GM11168 (cell line): ENCODE measurements at regions not wholly inside any gene's neighbourhood (a gene's known extent, or its start where the extent isn't known, plus 50 kb on each side); places are given as distances from the start of the nearest gene placed in this dataset.

ENCODE experiments used
- in situ Hi-C: fragments of 300-500 bp; cut with MboI; formaldehyde crosslinking; loops from one replicate; pipeline ENCODE4 v1.12.0; 2022; ENCODE audit warnings: low sequenced_read_pairs; ENCODE audit not compliant: unreplicated experiment

DNA sequence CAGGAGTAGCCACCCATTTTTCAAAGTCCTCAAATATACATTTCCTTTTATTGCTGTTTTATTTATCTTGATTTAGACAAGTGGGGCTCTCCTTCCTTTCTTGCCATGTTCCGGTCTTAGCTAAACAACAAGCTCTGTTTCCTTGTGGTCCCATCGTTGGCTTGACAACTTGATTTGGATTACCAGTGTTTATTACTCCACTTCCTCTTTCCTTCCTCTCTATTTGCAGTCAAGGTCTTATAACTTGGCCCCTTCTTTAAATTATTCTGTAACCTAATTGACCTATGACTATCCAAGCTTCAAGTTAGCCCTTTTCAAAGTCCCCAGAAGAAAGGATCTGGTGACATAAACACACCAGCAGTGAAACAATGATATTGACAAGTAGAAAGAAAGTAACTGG is 130.6 kb upstream of the STT3B start:
- in situ Hi-C loops: no loop called here

DNA sequence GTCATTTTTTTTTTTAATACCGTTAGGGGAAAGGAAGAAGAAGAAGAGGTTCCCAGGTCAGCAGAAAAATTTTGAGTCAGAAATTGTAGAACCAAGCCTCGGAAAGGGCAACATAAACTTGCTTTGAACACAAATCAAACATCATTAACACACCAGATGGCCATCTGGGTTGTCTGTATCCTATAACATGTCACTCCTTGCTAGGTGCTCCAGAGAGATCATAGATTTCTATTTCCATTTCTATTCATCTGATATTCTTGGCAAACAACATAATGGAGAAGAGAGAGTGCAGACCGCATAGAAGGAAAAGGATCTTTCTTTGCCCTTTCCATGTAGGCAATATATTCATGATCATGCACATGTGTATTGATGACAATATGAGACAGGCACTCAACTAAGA is 129.5 kb upstream of the STT3B start:
- in situ Hi-C loops: no loop called here

DNA sequence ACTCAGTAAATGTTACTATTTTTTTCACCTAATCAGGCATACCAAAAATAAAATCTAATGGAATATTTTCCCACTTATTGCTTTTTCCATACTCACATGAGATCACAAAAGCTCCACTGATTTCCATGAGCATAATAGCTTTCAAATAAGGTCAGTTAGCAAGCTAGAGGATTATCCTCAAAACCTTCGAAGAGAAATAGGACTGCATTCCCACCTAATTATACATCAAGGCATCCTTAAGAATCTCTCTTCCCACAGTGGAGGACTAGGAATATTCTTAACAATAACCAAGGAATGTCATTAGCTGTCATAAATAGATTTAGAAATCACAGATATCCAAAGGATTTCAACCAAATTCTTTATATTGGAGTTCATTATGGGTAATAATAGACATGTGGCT is 127.9 kb upstream of the STT3B start:
- in situ Hi-C loops: no loop called here

DNA sequence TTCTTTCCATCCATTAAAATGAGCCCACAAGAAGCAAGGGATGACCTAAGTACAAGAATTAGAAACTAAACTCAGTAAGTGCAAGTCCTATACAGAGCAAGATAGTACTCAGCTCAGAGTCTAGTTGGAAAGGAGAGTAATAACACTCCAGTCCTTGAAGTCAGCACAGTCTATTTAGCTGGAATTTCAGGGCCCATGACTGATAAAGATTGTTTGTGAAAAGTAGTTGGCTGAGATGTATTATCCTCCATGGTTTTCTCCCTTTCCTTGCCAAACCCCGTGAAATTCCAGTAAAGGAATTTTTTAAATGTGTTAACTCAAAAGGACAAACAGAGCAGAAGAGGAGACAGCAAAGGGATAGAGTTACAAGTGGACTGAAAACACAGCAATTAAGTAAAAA is 127.2 kb upstream of the STT3B start:
- in situ Hi-C loops: no loop called here

DNA sequence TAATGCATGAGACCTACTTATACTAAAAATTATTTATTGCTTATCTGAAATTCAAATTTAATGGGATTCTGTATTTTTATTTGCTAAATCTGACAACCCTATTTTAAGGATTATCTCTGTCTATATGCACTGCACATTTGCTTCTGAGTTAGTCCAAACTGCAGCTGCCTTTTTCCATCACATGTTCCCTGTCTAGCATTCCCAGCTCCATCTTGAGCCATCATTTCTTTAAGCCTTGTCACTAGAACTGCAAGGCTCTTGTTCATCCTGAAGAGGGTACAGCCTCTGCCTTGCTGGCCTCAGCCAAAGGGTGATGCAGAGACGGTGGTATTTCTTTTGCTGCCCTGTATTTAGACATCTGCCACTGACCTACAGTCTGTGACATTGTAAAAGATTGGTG is 125.8 kb upstream of the STT3B start:
- in situ Hi-C loops: no loop called here

DNA sequence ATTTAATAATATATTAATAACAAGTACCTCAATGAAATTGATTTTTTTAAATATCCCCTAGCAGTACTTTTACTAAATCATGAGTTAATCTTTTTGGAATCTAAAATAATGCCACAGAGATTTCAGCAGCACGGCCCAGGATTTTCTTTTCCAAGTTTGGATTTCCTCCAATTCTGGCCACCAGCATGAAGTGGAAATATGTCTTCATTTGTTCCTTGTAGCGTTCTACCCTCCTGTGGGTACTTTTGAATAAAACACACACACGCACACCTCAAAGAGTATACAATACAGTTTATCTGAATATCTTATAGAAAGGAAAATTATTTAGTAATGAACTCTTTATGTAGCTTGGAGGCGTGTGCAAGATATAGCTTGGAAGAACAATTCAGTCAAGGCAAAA is 125.1 kb upstream of the STT3B start:
- in situ Hi-C loops: no loop called here

DNA sequence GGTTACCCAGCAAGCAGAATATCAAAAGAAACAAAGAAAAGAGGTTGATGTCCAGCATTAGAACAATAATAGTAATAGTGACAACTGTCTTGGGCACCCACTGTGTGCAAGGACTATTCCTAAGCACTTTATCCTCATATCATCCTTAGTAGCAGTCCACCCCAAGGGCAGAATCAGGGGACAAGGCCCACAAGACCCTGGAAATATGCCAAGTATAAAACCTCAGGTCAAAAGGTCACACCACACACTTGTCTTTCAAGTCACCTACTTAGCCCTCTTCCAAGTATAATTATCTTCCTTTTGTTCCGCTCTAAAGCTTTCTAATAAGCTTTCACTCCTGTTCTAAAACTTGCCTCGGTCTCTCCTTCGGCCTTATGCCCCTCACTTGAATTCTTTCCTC is 124.0 kb upstream of the STT3B start:
- in situ Hi-C loops: no loop called here

DNA sequence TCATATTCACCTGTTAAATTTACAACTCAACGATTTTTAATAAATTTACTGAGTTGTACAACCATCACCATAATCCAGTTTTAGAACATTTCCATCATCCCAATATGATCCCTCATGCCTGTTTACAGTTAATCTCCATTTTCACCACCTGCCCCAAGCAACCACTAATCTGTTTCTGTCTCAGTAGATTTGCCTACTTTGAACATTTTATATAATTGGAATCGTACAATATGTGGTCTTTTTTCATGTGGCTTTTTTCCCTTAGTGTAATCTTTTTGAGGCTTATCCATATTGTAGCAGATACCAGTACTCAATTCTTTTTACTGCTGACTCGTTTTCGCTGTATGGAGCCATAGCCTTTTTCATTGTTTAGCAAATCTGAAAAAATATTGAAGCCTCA is 123.3 kb upstream of the STT3B start:
- in situ Hi-C loops: no loop called here

DNA sequence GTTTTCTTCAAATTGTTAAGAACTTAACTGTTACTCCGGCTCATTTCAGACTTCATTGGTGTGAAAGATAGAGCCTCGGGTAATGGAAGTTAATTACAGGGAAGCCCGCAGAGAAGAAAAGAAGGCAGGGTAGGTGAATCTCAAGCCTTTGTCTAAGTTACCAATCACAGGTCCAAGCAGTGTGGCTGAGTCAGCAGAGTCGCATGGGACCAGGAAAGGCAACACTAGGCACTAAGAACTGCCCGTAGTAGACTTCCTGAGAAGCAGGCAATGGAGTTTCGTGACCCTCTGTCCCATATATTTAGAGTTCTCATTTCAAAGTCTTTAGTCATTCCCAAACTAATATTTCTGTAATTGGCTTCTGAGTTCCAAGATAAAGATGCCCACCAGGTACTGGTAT is 122.9 kb upstream of the STT3B start:
- in situ Hi-C loops: no loop called here

DNA sequence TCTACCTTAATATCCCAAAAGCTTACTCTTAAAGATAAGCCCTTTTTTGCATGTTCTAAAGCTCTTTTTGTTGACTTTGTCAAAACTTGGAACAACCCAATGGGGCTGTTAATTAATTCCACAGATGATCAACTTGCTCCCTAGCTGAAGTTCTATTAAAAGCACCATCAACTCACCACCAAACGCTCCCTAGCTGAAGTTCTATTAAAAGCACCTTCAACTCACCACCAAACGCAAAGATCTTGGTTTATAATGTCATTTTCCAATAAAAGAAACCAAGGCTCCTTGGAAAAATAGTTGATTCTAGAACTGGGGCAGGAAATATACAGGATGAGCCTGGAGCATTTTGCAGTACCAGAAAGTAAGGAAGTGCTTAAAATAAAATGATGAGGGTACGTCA is 122.3 kb upstream of the STT3B start:
- in situ Hi-C loops: no loop called here

DNA sequence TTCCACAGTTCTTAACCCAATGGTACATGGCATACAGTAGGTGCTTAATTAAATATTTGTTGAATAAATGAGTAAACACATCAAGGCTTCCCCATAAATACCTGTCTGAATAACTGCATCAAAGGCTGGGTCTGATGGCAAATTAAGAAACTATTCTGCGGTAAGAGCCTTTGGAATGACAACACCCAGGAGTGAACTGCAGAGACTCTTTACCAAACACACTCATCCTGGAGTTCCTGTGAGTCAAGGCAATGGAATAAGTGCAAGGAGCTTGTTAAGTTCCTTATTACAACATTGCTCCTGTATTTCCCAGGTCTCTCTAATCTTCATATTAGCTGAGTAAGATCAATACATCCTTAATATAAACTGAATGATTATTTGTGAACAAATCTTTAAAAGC is 119.9 kb upstream of the STT3B start:
- in situ Hi-C loops: no loop called here

DNA sequence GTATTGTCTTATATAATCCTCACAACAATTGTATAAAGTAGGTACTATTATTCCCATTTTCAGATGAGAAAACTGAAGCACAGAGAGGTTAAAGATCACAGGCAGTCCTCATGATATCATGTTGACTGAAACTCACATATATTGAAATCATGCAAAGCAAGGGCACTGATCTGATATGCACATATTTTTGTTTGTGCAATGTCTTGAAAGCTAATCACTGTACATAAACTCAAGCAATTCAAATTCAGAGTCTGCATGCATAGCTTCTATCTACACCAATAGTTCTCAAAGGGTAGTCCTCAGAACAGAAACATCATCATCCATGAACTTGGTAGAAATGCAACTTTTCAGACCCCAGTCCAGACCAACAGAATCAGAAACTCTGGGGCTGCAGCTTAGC is 119.2 kb upstream of the STT3B start:
- in situ Hi-C loops: no loop called here

DNA sequence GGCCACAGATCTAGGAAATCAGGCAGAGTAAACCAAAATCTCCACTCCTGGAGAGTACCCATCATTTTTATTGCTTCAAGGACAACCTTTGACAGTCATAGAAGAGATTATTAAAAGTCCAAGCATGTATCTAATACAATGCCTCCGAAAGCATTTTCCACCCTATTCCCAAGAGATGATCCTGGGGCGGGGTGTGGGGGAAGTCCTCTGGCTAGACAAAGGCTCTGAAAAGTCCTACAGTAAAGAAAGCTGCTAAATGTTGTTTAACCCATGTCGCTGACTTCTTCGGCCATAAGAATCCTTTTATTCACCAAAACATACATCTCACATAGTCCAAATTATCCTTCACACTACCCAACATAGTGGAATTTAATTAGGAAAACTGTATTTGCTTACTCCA is 115.7 kb upstream of the STT3B start:
- in situ Hi-C loops: no loop called here

DNA sequence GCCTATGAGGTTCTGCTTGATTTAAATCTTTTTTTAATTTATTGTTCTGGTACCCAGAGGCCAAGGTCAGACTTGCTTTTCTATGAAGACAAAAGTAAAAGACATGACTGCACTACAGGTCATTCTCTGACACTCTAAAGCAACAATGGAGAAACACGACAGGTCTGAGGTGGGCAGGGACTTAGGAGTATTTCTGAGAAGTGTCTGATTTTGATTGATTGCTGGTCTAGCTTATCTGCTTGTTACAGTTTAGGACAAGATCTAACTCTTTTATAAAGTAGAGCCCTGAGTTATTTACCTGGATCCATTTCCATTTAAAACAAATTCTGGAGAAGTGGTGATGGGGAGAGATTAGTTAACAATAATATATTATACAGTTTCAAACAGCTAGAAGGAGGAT is 115.2 kb upstream of the STT3B start:
- in situ Hi-C loops: no loop called here

DNA sequence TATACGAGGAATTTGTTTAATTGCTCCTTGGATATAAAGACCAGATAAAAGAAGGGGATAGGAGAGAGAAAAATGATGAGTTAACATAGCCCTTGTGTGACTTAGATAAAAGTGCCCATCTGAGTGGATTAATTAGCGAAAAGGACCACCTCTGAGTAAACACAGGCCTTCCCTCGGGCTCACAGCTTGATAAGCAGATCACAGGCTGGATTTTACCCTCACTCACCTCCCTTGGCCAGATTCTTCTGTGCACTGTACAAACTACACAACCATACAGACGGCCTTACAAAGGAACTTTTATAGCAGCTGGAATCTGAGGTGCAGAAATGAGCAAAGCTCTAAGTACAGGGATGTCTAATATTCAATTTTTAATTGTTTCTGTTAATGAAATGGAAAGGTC is 112.4 kb upstream of the STT3B start:
- in situ Hi-C loops: no loop called here

DNA sequence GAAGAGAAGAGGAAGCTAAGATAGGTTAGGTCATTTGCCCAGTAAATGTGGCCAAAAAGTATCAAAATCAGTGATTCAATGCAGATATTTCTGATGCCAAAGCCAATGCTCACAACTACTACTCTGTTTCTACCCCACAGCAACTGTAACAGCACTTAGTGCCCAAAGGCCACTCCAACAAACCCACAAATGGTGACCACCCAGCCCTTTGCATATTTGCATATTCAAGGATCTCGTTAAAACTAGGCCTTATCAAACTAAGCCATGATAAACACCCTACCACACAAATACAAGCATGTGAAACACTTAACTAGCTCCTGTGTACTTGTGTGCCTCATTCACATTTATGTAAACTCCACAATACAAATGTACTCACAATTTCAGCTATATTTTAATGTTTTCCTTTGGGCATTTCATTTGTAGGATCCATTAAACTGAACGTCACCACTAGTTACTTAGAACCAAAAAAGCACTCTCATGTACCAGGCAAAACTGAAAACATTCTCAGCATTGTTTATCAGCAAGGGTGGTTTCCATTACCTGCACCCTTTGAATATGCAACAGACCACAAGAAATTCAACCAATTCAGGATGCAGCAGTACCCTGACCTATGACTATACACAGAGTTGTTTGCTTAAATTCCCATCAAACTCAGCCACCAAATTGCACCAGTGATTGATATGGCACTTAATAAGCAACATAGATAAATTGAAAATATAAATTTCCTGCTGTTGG is 111.2 kb upstream of the STT3B start:
- in situ Hi-C loops: no loop called here

DNA sequence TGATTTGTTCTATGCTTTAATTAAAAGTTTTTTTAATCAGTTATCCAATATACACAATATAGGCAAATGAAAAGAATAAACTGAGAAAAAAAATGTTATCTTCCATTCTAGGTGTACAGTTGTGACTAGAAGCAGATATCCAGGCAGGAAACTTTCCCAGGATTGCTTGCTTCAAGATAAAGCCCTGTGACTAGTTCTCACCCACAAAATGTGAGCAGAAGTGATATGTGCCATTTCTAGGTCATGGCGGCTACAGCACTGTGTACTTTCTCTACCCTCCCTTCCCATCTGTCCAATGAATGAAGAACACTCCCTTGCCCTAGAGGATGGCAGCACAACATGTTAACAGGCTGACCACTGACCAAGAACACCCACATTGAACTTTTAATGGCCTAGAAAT is 110.5 kb upstream of the STT3B start:
- in situ Hi-C loops: no loop called here

DNA sequence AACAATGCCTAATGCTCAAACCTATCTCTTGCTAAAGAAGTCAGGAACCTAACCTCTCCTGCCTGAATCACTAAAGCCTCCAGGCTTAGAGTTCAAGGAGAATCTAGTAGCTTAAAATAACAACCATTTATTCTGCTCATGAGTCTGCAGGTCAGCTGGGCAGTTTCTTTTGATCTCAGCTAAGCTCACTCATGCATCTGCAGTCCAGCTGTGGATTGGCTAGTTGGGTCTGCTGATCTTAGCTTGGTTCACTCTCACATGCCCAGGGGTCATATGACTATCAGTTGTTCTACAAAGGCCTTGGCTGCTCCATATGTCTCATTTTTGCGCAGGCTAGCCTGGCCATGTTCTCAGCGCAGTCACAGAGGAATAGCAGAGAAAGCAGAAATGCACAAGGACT is 109.2 kb upstream of the STT3B start:
- in situ Hi-C loops: no loop called here

DNA sequence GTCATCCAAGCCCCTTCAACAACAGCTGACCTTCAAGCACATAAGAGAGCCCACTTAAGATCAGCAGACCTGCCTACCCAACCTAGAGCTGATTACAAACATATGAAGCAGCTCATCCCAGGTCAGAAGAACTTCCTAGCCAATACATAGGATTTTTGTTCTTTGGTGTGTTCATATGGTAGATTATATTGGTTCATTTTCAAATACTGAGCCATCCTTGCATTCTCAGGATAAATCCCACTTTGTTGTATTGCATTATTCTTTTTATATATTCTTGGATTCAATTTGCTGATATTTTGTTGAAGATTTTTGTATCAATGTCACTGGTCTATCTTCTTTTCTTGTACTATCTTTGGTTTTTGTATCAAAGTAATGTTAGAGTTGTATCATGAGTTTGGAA is 107.3 kb upstream of the STT3B start:
- in situ Hi-C loops: no loop called here

DNA sequence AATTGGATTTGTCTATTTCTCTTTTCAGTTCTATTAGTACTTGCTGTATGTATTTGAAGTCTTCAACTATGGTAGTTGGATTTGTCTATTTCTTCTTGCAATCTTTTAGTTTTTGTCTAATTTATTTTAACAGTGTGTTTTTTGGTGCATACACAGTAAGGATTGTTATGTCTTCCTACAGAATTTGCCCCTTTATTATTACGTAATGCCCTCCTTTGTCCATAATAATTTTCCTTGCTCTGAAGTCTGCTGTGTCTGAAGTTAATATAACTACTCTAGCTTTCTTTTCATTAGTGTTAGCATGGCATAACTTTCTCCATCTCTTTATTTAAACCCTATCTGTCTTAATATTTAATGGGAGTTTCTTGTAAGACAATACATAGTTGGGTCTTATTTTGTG is 105.1 kb upstream of the STT3B start:
- in situ Hi-C loops: no loop called here

DNA sequence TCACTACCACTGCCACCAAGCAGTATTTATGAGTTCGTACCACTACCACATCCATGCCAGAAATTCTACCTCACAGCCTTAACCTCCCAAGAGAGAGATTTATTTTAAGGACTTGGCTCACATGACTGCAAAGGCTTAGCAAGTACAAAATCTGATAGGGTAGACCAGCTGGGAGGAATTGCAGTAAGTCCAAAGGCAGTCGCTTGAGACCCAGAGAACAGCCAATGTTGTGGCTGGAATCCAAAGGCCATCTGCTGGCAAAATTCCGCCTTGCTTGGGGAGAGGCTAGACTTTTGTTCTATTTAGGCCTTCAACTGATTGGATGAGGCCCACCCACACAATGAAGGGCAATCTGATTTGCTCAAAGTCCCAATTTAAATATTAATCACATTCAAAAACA is 101.4 kb upstream of the STT3B start:
- in situ Hi-C loops: no loop called here

DNA sequence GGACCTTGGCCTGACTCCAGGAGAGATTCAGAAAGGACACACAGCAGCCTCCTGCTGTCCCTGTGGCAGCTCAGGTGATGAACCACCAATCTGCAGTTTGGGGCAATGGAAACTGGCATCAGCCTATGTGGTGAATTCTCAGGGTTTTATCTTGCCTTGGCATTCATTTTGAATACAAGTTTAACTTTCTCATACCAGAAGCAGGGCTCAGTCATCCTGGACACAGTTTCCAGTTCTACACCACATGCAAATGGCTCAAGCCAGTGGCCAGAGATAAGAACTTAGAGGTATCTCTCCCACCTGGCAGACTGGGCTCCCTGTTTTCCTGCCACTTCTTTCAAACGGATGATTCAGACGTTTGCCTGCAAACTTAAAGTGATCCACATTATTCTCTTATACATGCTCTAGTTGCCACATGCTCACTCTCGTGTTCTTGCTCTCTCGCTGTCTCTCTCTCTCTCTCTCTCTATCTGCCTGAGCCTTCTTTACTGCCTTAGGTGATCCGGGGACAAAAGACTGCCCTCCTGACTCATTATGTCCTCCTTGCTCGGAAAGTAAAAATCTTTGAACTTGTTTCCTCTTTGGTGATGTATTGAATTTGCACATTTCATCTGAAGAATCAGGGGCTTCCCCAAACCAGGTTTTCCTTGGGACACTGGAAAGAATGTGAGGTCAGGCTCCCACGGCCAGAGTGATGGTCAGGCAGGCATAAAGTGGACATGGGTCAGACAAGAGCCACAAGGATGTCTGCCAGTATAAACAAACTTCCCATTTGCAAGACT is 99.6 kb upstream of the STT3B start:
- in situ Hi-C loops: no loop called here
